Left lung (tissue), 4 donors: ENCODE measurements at regions not wholly inside any gene's neighbourhood (a gene's known extent, or its start where the extent isn't known, plus 50 kb on each side); places are given as distances from the start of the nearest gene placed in this dataset.

Experiments
- ATAC-seq: fragments of 200-7000 bp; cut with Tn5 transposase; one replicate; pipeline ENCODE4 v1.9.1; 2020; ENCODE audit warnings: moderate library complexity
- DNase-seq, 4 donors: peaks; one replicate each; pipeline ENCODE4 v3.0.0-alpha.2; 2013 to 2020
- H3K27ac ChIP-seq, 2 donors: fragments of 200-600 bp; sonication (generic) in 1 of 2; one replicate each; pipeline versions ENCODE4 v1.5.0 to v1.8.0; 2020 to 2021
- H3K27me3 ChIP-seq, 2 donors: fragments of 200-600 bp; sonication (generic) in 1 of 2; one replicate each; pipeline versions ENCODE4 v1.5.0 to v1.8.0; 2020 to 2021
- H3K36me3 ChIP-seq, 2 donors: fragments of 200-600 bp; sonication (generic) in 1 of 2; one replicate each; pipeline versions ENCODE4 v1.5.0 to v1.8.0; 2020 to 2021
- H3K4me1 ChIP-seq, 2 donors: fragments of 200-600 bp; one replicate each; pipeline ENCODE4 v1.8.0; 2021
- H3K4me3 ChIP-seq, 2 donors: fragments of 200-600 bp; sonication (generic) in 1 of 2; one replicate each; pipeline versions ENCODE4 v1.5.0 to v1.8.0; 2020 to 2021; ENCODE audit warnings: mild to moderate bottlenecking in 1 of 2
- H3K9me3 ChIP-seq, 2 donors: fragments of 200-600 bp; sonication (generic) in 1 of 2; one replicate each; pipeline versions ENCODE4 v1.5.0 to v1.8.0; 2020 to 2021
- intact Hi-C, 2 donors: fragments of 100-400 bp; cut with DNase I; formaldehyde crosslinking; loops; one replicate each; pipeline versions ENCODE4 v1.11.2 to v1.14.2; 2022
- TF ChIP-seq, protein P1 (sequence below), 2 donors: fragments of 200-600 bp; sonication (generic) in 1 of 2; IDR thresholded peaks; one replicate each; pipeline versions ENCODE4 v1.5.0 to v1.8.0; 2021; ENCODE audit warnings: antibody characterized with exemption in 2 of 2
- donor health status: DM: no; HTN: yes; CAD: no.
- donor health status: DM: no; HTN: no; CAD: no.

DNA sequence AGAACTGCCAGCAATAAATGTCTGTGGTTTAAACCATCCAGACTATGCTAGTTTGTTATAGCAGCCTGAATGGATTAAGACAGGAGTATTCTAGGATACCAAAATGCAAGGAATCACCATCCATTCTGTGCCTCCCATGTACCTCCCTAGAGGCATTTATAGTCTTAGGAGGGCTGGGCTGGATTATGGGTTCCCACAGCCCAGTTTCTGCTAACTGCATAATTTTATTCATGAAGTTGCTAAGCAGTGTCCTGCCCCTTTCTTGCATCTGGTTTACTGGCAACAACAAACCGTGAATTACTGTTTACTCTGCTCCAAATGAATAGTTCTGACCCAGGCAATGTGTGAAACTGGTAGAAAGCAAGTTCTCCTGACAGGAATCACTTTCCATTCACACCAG lies 67.1 kb upstream of the PRKX start:
- intact Hi-C loops, result no loop called here
- Histone ChIP-seq H3K27me3 (peaks cover 0 to 3% of the 10 kb centered on the region in 2 donors), H3K9me3 (no peaks in the 10 kb centered on the region), H3K27ac (no peak overlapping the region), H3K4me3 (no peak overlapping the region), H3K36me3 (no peaks in the 10 kb centered on the region), H3K4me1 (no peaks in the 10 kb centered on the region)
- DNase-seq (no peak), ATAC-seq (no peak)
- TF ChIP-seq, protein P1, sequence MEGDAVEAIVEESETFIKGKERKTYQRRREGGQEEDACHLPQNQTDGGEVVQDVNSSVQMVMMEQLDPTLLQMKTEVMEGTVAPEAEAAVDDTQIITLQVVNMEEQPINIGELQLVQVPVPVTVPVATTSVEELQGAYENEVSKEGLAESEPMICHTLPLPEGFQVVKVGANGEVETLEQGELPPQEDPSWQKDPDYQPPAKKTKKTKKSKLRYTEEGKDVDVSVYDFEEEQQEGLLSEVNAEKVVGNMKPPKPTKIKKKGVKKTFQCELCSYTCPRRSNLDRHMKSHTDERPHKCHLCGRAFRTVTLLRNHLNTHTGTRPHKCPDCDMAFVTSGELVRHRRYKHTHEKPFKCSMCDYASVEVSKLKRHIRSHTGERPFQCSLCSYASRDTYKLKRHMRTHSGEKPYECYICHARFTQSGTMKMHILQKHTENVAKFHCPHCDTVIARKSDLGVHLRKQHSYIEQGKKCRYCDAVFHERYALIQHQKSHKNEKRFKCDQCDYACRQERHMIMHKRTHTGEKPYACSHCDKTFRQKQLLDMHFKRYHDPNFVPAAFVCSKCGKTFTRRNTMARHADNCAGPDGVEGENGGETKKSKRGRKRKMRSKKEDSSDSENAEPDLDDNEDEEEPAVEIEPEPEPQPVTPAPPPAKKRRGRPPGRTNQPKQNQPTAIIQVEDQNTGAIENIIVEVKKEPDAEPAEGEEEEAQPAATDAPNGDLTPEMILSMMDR (IDR thresholded peaks at IDR 0.05), result no peak

DNA sequence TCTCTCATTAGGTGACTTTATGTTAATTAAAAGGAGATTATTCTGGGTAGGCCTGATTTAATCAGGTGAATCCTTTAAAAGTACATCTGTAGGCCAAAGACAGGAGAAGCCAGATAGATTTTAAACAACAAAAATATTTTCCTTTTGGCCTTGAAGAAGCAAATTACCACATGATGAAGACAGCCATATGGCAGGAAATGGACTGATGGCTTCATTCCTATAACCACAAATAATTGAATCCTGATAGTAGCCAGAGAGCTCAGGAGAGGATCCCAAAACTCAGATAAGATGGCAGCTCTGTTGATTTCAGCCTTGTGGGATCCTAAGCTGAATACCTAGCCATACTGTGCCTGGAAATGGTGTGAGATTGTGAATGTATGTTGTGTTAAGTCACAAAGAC lies 66.1 kb upstream of the PRKX start:
- H3K36me3 ChIP-seq, result no peaks in the 10 kb centered on the region
- H3K4me3 ChIP-seq, result no peak overlapping the region
- intact Hi-C loops, result no loop called here
- ATAC-seq, result no peak
- no peak for DNase-seq
- TF ChIP-seq, protein P1 (IDR thresholded peaks at IDR 0.05), result no peak
- H3K27me3 ChIP-seq, result peaks cover 0 to 3% of the 10 kb centered on the region in 2 donors
- no peak overlapping the region for H3K27ac ChIP-seq
- no peaks in the 10 kb centered on the region for H3K4me1 ChIP-seq
- H3K9me3 ChIP-seq, result no peaks in the 10 kb centered on the region

DNA sequence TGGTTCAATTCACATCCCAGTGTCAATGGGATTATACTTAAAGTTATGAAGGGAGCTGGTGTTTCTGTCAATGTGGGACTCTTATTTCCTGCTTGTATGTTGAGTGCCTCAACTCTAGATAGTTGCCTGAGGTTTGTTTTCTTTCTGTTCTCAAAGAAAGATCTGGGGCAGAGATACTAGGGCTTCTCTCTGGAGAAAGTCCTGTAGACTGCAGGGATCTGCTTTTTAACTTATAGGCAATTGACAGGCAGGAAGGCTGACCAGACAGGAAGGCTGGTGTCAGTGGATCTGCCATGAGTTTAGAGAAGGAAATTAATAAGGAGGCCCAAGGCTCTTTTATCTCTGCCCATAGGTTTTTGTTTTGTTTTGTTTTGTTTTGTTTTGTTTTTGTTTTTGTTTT lies 64.0 kb upstream of the PRKX start:
- no peak overlapping the region for H3K4me3 ChIP-seq
- intact Hi-C loops, result no loop called here
- no peak for DNase-seq
- H3K27ac ChIP-seq, result no peak overlapping the region
- no peaks in the 10 kb centered on the region for H3K36me3 ChIP-seq
- H3K9me3 ChIP-seq, result no peaks in the 10 kb centered on the region
- H3K27me3 ChIP-seq, result peaks cover 0 to 3% of the 10 kb centered on the region in 2 donors
- ATAC-seq, result no peak
- TF ChIP-seq, protein P1 (IDR thresholded peaks at IDR 0.05), result no peak
- H3K4me1 ChIP-seq, result no peaks in the 10 kb centered on the region

DNA sequence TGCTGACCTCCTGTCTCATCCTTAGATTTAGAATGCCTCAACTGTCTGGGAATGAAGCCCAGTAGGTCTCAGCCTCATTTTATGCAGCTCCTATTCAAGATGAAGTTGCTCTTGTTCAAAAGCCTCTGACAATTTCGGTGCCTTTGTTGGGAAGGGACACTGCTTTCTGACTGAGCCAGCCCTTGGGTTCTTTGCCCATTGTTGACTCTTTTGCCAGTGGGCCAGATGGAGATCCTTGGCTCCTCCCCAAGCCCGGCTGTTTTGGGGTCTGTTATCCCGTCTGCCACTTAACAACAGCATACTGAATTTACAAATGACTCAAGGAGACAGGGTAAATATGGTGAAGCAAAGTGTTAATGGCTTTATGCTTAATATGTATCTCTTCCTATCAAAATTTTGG lies 58.3 kb upstream of the PRKX start:
- H3K27ac ChIP-seq, result no peak overlapping the region
- no peak for DNase-seq
- H3K4me3 ChIP-seq, result no peak overlapping the region
- H3K27me3 ChIP-seq, result no peaks in the 10 kb centered on the region
- no peaks in the 10 kb centered on the region for H3K9me3 ChIP-seq
- H3K4me1 ChIP-seq, result no peaks in the 10 kb centered on the region
- intact Hi-C loops, result no loop called here
- no peaks in the 10 kb centered on the region for H3K36me3 ChIP-seq
- TF ChIP-seq, protein P1 (IDR thresholded peaks at IDR 0.05), result no peak
- ATAC-seq, result no peak

DNA sequence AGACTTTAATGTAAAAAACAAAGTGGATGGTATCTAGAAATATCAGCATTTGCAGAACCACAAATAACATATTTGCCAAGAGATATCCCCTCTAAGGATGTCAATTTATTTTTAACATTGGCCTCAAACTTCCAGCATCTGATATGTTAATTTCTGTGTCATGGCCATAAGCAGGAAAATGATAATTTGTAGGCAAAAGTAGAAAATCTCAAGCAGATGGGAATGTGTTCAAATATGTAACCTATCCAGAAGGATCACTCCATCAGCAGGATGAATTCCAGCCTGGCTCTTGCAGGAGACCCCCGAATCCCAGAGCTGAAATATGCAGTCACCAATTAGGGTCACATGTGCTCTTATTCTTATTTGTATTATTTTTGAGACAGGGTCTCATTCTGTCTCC lies 55.4 kb upstream of the PRKX start:
- Histone ChIP-seq H3K9me3 (no peaks in the 10 kb centered on the region), H3K27ac (no peak overlapping the region), H3K4me1 (no peaks in the 10 kb centered on the region), H3K27me3 (no peaks in the 10 kb centered on the region), H3K36me3 (no peaks in the 10 kb centered on the region), H3K4me3 (no peak overlapping the region)
- no peak for DNase-seq
- TF ChIP-seq, protein P1 (IDR thresholded peaks at IDR 0.05), result no peak
- intact Hi-C loops, result no loop called here
- ATAC-seq, result no peak
